ENCODE measurements at regions not wholly inside any gene's neighbourhood (a gene's known extent, or its start where the extent isn't known, plus 50 kb on each side); places are given as distances from the start of the nearest gene placed in this dataset.
A peak's percentile ranks its signal among the peaks of the same experiment; 100 is the strongest.

- no peak for DNase-seq (ENCODE audit: low read depth, low spot score)
Observed at GRCh38 chr5:163772644-163773043, 267.2 kb downstream of the MAT2B start.

GRCh38 chr5:163773226-163773625 lies 267.8 kb downstream of the MAT2B start:
- no peak for DNase-seq (ENCODE audit: low read depth, low spot score)

GRCh38 chr5:163789870-163790269 lies 284.5 kb downstream of the MAT2B start:
- DNase-seq (ENCODE audit: low read depth, low spot score) = peak; percentile 7

GRCh38 chr5:163790497-163790896 lies 285.1 kb downstream of the MAT2B start:
- DNase-seq (ENCODE audit: low read depth, low spot score) = no peak

GRCh38 chr5:163794993-163795392 lies 289.6 kb downstream of the MAT2B start:
- no peak for DNase-seq (ENCODE audit: low read depth, low spot score)

GRCh38 chr5:163807781-163808180 lies 302.4 kb downstream of the MAT2B start:
- no peak for DNase-seq (ENCODE audit: low read depth, low spot score)

GRCh38 chr5:163809473-163809872 lies 304.1 kb downstream of the MAT2B start:
- no peak for DNase-seq (ENCODE audit: low read depth, low spot score)

- no peak for DNase-seq (ENCODE audit: low read depth, low spot score)
Observed at GRCh38 chr5:163813900-163814299, 308.5 kb downstream of the MAT2B start.

GRCh38 chr5:163815240-163815791 lies 309.9 kb downstream of the MAT2B start:
- no peak for DNase-seq (ENCODE audit: low read depth, low spot score)

- DNase-seq (ENCODE audit: low read depth, low spot score) = no peak
Observed at GRCh38 chr5:163821142-163821541, 315.7 kb downstream of the MAT2B start.

- DNase-seq (ENCODE audit: low read depth, low spot score) = no peak
Observed at GRCh38 chr5:163822548-163822947, 317.1 kb downstream of the MAT2B start.

GRCh38 chr5:163825661-163826060 lies 320.2 kb downstream of the MAT2B start:
- DNase-seq (ENCODE audit: low read depth, low spot score) = no peak

- no peak for DNase-seq (ENCODE audit: low read depth, low spot score)
Observed at GRCh38 chr5:163826201-163826600, 320.8 kb downstream of the MAT2B start.

- no peak for DNase-seq (ENCODE audit: low read depth, low spot score)
Observed at GRCh38 chr5:163832155-163832554, 326.7 kb downstream of the MAT2B start.

GRCh38 chr5:163838738-163839137 lies 333.3 kb downstream of the MAT2B start:
- DNase-seq (ENCODE audit: low read depth, low spot score) = peak; percentile 1

GRCh38 chr5:163846512-163846911 lies 341.1 kb downstream of the MAT2B start:
- DNase-seq (ENCODE audit: low read depth, low spot score) = no peak

- DNase-seq (ENCODE audit: low read depth, low spot score) = no peak
Observed at GRCh38 chr5:163855754-163856153, 350.3 kb downstream of the MAT2B start.

GRCh38 chr5:163861670-163862069 lies 356.3 kb downstream of the MAT2B start:
- DNase-seq (ENCODE audit: low read depth, low spot score) = no peak

- peak; percentile 16 for DNase-seq (ENCODE audit: low read depth, low spot score)
Observed at GRCh38 chr5:163867324-163867723, 361.9 kb downstream of the MAT2B start.

GRCh38 chr5:163867738-163868137 lies 362.3 kb downstream of the MAT2B start:
- peak; percentile 16 for DNase-seq (ENCODE audit: low read depth, low spot score)

- DNase-seq (ENCODE audit: low read depth, low spot score) = no peak
Observed at GRCh38 chr5:163869581-163869980, 364.2 kb downstream of the MAT2B start.

GRCh38 chr5:163870441-163870840 lies 365.0 kb downstream of the MAT2B start:
- no peak for DNase-seq (ENCODE audit: low read depth, low spot score)

- no peak for DNase-seq (ENCODE audit: low read depth, low spot score)
Observed at GRCh38 chr5:163874431-163874830, 369.0 kb downstream of the MAT2B start.

- DNase-seq (ENCODE audit: low read depth, low spot score) = peak; percentile 16
Observed at GRCh38 chr5:163874912-163875311, 369.5 kb downstream of the MAT2B start.
